H1 (cell line): ENCODE measurements at regions not wholly inside any gene's neighbourhood (a gene's known extent, or its start where the extent isn't known, plus 50 kb on each side); places are given as distances from the start of the nearest gene placed in this dataset.

Experiments
- CTCF ChIP-seq, 3 experiments: IDR thresholded peaks; 1 replicate in 2 of 3; 2 replicates in 1 of 3; pipeline versions ENCODE4 v1.5.1 to v1.6.1; 2011; ENCODE audit warnings: low read length in 3 of 3, mild to moderate bottlenecking in 3 of 3, inconsistent platforms in 2 of 3, low read depth in 1 of 3, moderate library complexity in 1 of 3; ENCODE audit not compliant: insufficient read depth in 1 of 3; ENCODE audit errors: control extremely low read depth in 1 of 3
- EZH2 ChIP-seq: fragments of 200-600 bp; sonication (generic); IDR thresholded peaks from 2 replicates; pipeline ENCODE4 v1.7.1; 2012; ENCODE audit warnings: low read depth, mild to moderate bottlenecking, moderate library complexity, low read length, inconsistent platforms; ENCODE audit not compliant: severe bottlenecking
- POLR2A ChIP-seq, 2 experiments: IDR thresholded peaks; 1 replicate in 1 of 2; 2 replicates in 1 of 2; pipeline ENCODE4 v1.6.1; 2011; ENCODE audit warnings: low read depth in 2 of 2, low read length in 2 of 2, mild to moderate bottlenecking in 2 of 2; ENCODE audit errors: control extremely low read depth in 1 of 2
- POLR2AphosphoS5 ChIP-seq: IDR thresholded peaks from 2 replicates; pipeline ENCODE4 v1.6.1; 2011; ENCODE audit warnings: low read depth, low read length
- RAD21 ChIP-seq, 2 experiments: IDR thresholded peaks in 1 of 2; conservative IDR thresholded peaks in 1 of 2; 2 replicates each; pipeline ENCODE4 v1.6.1; 2011; ENCODE audit warnings: low read depth in 2 of 2, low read length in 2 of 2, improper control_type of control experiment in 1 of 2, inconsistent platforms in 1 of 2, mild to moderate bottlenecking in 1 of 2, moderate library complexity in 1 of 2
- SP1 ChIP-seq: IDR thresholded peaks from 2 replicates; pipeline ENCODE4 v1.6.1; 2011; ENCODE audit warnings: low read depth, low read length
- TF ChIP-seq, protein P1 (sequence below): IDR thresholded peaks from 2 replicates; pipeline ENCODE4 v1.6.1; 2012; ENCODE audit warnings: low read length, inconsistent platforms

- TF ChIP-seq CTCF (IDR thresholded peaks at IDR 0.05; ENCODE audit: control extremely low read depth in 1 of 3, insufficient read depth in 1 of 3, low read depth in 1 of 3, low read length in 3 of 3) = no peak
- TF ChIP-seq SP1 = no peak
- no peak for TF ChIP-seq POLR2A (IDR thresholded peaks at IDR 0.05; ENCODE audit: control extremely low read depth in 1 of 2, low read depth in 2 of 2, low read length in 2 of 2)
- TF ChIP-seq, protein P1, sequence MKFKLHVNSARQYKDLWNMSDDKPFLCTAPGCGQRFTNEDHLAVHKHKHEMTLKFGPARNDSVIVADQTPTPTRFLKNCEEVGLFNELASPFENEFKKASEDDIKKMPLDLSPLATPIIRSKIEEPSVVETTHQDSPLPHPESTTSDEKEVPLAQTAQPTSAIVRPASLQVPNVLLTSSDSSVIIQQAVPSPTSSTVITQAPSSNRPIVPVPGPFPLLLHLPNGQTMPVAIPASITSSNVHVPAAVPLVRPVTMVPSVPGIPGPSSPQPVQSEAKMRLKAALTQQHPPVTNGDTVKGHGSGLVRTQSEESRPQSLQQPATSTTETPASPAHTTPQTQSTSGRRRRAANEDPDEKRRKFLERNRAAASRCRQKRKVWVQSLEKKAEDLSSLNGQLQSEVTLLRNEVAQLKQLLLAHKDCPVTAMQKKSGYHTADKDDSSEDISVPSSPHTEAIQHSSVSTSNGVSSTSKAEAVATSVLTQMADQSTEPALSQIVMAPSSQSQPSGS = no peak
- TF ChIP-seq RAD21 (IDR thresholded peaks at IDR 0.05 in 1 of 2, conservative IDR thresholded peaks at IDR 0.05 in 1 of 2; ENCODE audit: low read depth in 2 of 2, low read length in 2 of 2) = no peak
- no peak for TF ChIP-seq POLR2AphosphoS5
- TF ChIP-seq EZH2 = no peak
Measured at GRCh38 chr5:121138495-121138907, 674.4 kb downstream of the PRR16 start.
